SU-DHL-6 (cell line): ENCODE measurements at regions not wholly inside any gene's neighbourhood (a gene's known extent, or its start where the extent isn't known, plus 50 kb on each side); places are given as distances from the start of the nearest gene placed in this dataset.

Experiments used
- CTCF ChIP-seq: fragments of 200-600 bp; sonication (generic); IDR thresholded peaks from one replicate; pipeline ENCODE4 v1.5.1; 2017; ENCODE audit warnings: antibody characterized with exemption, mild to moderate bottlenecking, low read length, moderate library complexity; ENCODE audit not compliant: insufficient read depth, poor library complexity, severe bottlenecking
- EZH2phosphoT487 ChIP-seq: fragments of 200-600 bp; sonication (generic), shearing (Covaris generic); conservative IDR thresholded peaks from 2 replicates; pipeline ENCODE4 v1.6.1; 2018; ENCODE audit warnings: mild to moderate bottlenecking, antibody characterized with exemption, low read length, moderate library complexity, mixed read lengths

DNA sequence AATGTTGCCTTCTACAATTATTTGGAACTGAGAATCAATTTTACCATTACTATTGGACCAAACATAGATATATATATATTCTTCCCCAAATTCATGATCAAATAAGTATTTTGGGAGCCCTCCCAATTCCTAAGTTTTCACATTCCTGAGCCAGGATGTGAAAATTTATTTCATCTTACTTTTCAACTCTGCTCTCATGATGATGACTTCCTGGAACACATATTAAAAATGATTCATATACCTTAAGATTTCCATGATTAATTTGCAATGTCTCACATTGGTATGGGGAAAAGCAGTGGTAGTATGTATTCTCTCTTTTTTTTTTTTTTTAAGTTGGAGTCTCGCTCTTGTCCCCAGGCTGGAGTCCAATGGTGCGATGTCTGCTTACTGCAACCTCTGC is 596.1 kb upstream of the ZEB2 start:
- TF ChIP-seq CTCF = no peak
- TF ChIP-seq EZH2phosphoT487 = no peak
